GM12878 (cell line): ENCODE measurements at regions not wholly inside any gene's neighbourhood (a gene's known extent, or its start where the extent isn't known, plus 50 kb on each side); places are given as distances from the start of the nearest gene placed in this dataset.

Source experiments
- ATAC-seq: fragments of 200-7000 bp; cut with Tn5 transposase; 3 replicates; pipeline ENCODE4 v1.9.1; 2020; ENCODE audit warnings: mild to moderate bottlenecking, moderate library complexity
- BruUV-seq: library from RNA; stranded (reverse); fragments of 400-500 nt; replicated peaks from 2 replicates; lab custom pipeline; 2021; lab: Mats Ljungman, UMichigan
- CTCF ChIA-PET: fragments of 300-600 bp; sonication (Branson Sonifier 250); formaldehyde crosslinking; extraction: SDS; loops from one replicate; lab custom pipeline; 2021; ENCODE audit warnings: inconsistent platforms; lab: Yijun Ruan, JAX
- POLR2A ChIA-PET: fragments of 350-600 bp; formaldehyde crosslinking; extraction: SDS; loops from one replicate; lab custom pipeline; 2021; ENCODE audit warnings: inconsistent platforms; lab: Charles Lee
- RAD21 ChIA-PET: fragments of 300-600 bp; sonication (Branson Sonifier 250); formaldehyde crosslinking; loops from one replicate; lab custom pipeline; 2023; ENCODE audit warnings: antibody characterized with exemption; ENCODE audit not compliant: unreplicated experiment; lab: Charles Lee
- SMC1A ChIA-PET: fragments of 300-600 bp; sonication (Branson Sonifier 250); formaldehyde crosslinking; loops from one replicate; lab custom pipeline; 2023; ENCODE audit not compliant: unreplicated experiment, uncharacterized antibody; lab: Charles Lee
- DNase-seq: peaks from one replicate; pipeline ENCODE4 v3.0.0-alpha.2; 2011; ENCODE audit warnings: low read depth, low spot score
- FAIRE-seq: peaks from 3 replicates; lab custom pipeline; 2011; peaks lifted over from hg19 to GRCh38; lab: Jason Lieb, UNC
- H2AFZ ChIP-seq: 2 replicates; pipeline ENCODE4 v1.6.0; 2011; ENCODE audit warnings: low read depth, low read length, control low read depth; ENCODE audit not compliant: control insufficient read depth
- H3K27ac ChIP-seq: 2 replicates; pipeline ENCODE4 v1.5.1; 2011; ENCODE audit warnings: control low read depth; ENCODE audit not compliant: control insufficient read depth, insufficient read depth
- H3K27me3 ChIP-seq, 2 experiments: replicated peaks in 1 of 2; 2 replicates each; pipeline versions ENCODE4 v1.6.0 to v1.6.1; 2011; ENCODE audit warnings: low read length in 1 of 2; ENCODE audit not compliant: control insufficient read depth in 2 of 2, insufficient read depth in 2 of 2
- H3K36me3 ChIP-seq, 2 experiments: 2 replicates each; pipeline ENCODE4 v1.5.1; 2011; ENCODE audit warnings: low read length in 1 of 2; ENCODE audit not compliant: control insufficient read depth in 2 of 2, insufficient read depth in 2 of 2
- H3K4me1 ChIP-seq: 2 replicates; pipeline ENCODE4 v1.6.1; 2011; ENCODE audit warnings: mild to moderate bottlenecking, low read length, moderate library complexity, mixed read lengths; ENCODE audit not compliant: control insufficient read depth, insufficient read depth
- H3K4me2 ChIP-seq: 2 replicates; pipeline ENCODE4 v1.6.0; 2011; ENCODE audit warnings: control low read depth; ENCODE audit not compliant: control insufficient read depth, insufficient read depth
- H3K4me3 ChIP-seq: fragments of 200-600 bp; sonication (generic); 2 replicates; pipeline ENCODE4 v1.5.1; 2016
- H3K79me2 ChIP-seq: 2 replicates; pipeline ENCODE4 v1.6.0; 2011; ENCODE audit warnings: low read length; ENCODE audit not compliant: control insufficient read depth, insufficient read depth
- H3K9ac ChIP-seq: 2 replicates; pipeline ENCODE4 v1.8.0; 2011; ENCODE audit warnings: low read length, control low read depth, mixed read lengths; ENCODE audit not compliant: control insufficient read depth, insufficient read depth
- H3K9me3 ChIP-seq: replicated peaks from 3 replicates; pipeline ENCODE4 v1.5.1; 2011; ENCODE audit warnings: mild to moderate bottlenecking, low read length; ENCODE audit not compliant: control insufficient read depth, insufficient read depth
- H4K20me1 ChIP-seq: 2 replicates; pipeline ENCODE4 v1.6.0; 2011; ENCODE audit not compliant: control insufficient read depth, insufficient read depth
- CEBPZ ChIP-seq: fragments of 150-350 bp; IDR thresholded peaks from 2 replicates; pipeline ENCODE4 v1.6.1; 2016; ENCODE audit warnings: low read depth, low read length
- HDAC2 ChIP-seq: fragments of 200-600 bp; sonication (generic); IDR thresholded peaks from 2 replicates; pipeline ENCODE4 v1.6.1; 2017
- MXI1 ChIP-seq: fragments of 150-350 bp; IDR thresholded peaks from 2 replicates; pipeline ENCODE4 v1.6.1; 2011; ENCODE audit warnings: low read depth, mild to moderate bottlenecking, inconsistent platforms, low read length, improper control_type of control experiment
- NR2C1 ChIP-seq: fragments of 450-650 bp; IDR thresholded peaks from 2 replicates; pipeline ENCODE4 v1.6.1; 2017; ENCODE audit warnings: antibody characterized with exemption, mild to moderate bottlenecking, moderate library complexity
- PBX3 ChIP-seq: IDR thresholded peaks from 2 replicates; pipeline ENCODE4 v1.6.1; 2011; ENCODE audit warnings: mild to moderate bottlenecking, low read depth, low read length, moderate library complexity; ENCODE audit not compliant: insufficient replicate concordance
- RELB ChIP-seq: fragments of 450-650 bp; IDR thresholded peaks from 2 replicates; pipeline ENCODE4 v1.6.1; 2017; ENCODE audit warnings: low read depth, mild to moderate bottlenecking, moderate library complexity
- SRF ChIP-seq, 2 experiments: IDR thresholded peaks; 2 replicates each; pipeline ENCODE4 v1.6.1; 2011; ENCODE audit warnings: low read depth in 2 of 2, low read length in 2 of 2, mild to moderate bottlenecking in 1 of 2, moderate library complexity in 1 of 2
- USF2 ChIP-seq: IDR thresholded peaks from 2 replicates; pipeline ENCODE4 v1.6.1; 2011; ENCODE audit warnings: low read depth, low read length, improper control_type of control experiment, borderline replicate concordance
- ZBTB40 ChIP-seq: fragments of 450-650 bp; IDR thresholded peaks from 2 replicates; pipeline ENCODE4 v1.6.1; 2016; ENCODE audit warnings: mild to moderate bottlenecking, moderate library complexity, borderline replicate concordance
- WGBS: methylation state at CpG from one replicate; pipeline ENCODE4 v1.1.6; 2016; ENCODE audit warnings: low lambda C conversion rate; ENCODE audit not compliant: insufficient replicate concordance, insufficient coverage; ENCODE audit errors: missing lambda C conversion rate; 5-methylcytosine and 5-hydroxymethylcytosine counted together
- in situ Hi-C: fragments of 300-500 bp; cut with MboI; formaldehyde crosslinking; loops from 9 replicates; pipeline ENCODE4 v1.14.3; 2018; ENCODE audit warnings: mixed read lengths
- intact Hi-C: fragments of 100-400 bp; cut with micrococcal nuclease; formaldehyde crosslinking; loops from one replicate; pipeline ENCODE4 v1.14.2; 2022; ENCODE audit not compliant: unreplicated experiment

- DNase-seq (no peak), FAIRE-seq (no peak), ATAC-seq (no peak)
- Histone ChIP-seq H4K20me1 (no peaks in the 10 kb centered on the region), H2AFZ (no peak overlapping the region), H3K9me3 (no peaks in the 10 kb centered on the region; the same call in 2 of the 3 replicates), H3K9ac (no peak overlapping the region), H3K4me1 (no peaks in the 10 kb centered on the region), H3K4me2 (no peak overlapping the region), H3K27ac (no peak overlapping the region), H3K4me3 (no peak overlapping the region), H3K36me3 (no peaks in the 10 kb centered on the region), H3K79me2 (no peaks in the 10 kb centered on the region), H3K27me3 (no peaks in the 10 kb centered on the region)
- ChIA-PET POLR2A (no interaction called here), SMC1A (no interaction called here), RAD21 (no interaction called here), CTCF (no interaction called here)
- intact Hi-C loops (no loop called here), in situ Hi-C loops (no loop called here)
- TF ChIP-seq RELB (no peak), ZBTB40 (no peak), PBX3 (no peak), NR2C1 (no peak), HDAC2 (no peak), MXI1 (no peak), CEBPZ (no peak), SRF (IDR thresholded peaks at IDR 0.05; ENCODE audit: low read depth in 2 of 2, low read length in 2 of 2) (no peak), USF2 (no peak)
- BruUV-seq: no TSS peak
- WGBS: 60% methylated on average over 12 of the region's 13 CpGs
Measured at GRCh38 chr21:41024746-41025254, 143.2 kb upstream of the BACE2 start.
